Gastrocnemius medialis (tissue), 4 donors: ENCODE measurements at regions not wholly inside any gene's neighbourhood (a gene's known extent, or its start where the extent isn't known, plus 50 kb on each side); places are given as distances from the start of the nearest gene placed in this dataset.

Experiments
- CTCF ChIP-seq, 5 experiments: fragments of 450-650 bp in 3 of 5; fragments of 200-600 bp in 2 of 5; sonication (generic) in 2 of 5; IDR thresholded peaks in 4 of 5; conservative IDR thresholded peaks in 1 of 5; 1 replicate in 4 of 5; 2 replicates in 1 of 5; pipeline ENCODE4 v1.5.1; 2016 to 2019; ENCODE audit warnings: antibody characterized with exemption in 5 of 5, mild to moderate bottlenecking in 3 of 5, moderate library complexity in 3 of 5
- POLR2A ChIP-seq, 2 donors: fragments of 450-650 bp; IDR thresholded peaks; one replicate each; pipeline ENCODE4 v1.6.1; 2017; ENCODE audit warnings: antibody characterized with exemption in 2 of 2, mild to moderate bottlenecking in 2 of 2, moderate library complexity in 2 of 2

- TF ChIP-seq POLR2A (IDR thresholded peaks at IDR 0.05) (no peak), CTCF (IDR thresholded peaks at IDR 0.05 in 4 of 5, conservative IDR thresholded peaks at IDR 0.05 in 1 of 5) (no peak)
These were observed 440.0 kb downstream of the PDCD6IP start for GRCh38 chr3:34238407-34238806.
